HepG2 (cell line): ENCODE measurements at regions not wholly inside any gene's neighbourhood (a gene's known extent, or its start where the extent isn't known, plus 50 kb on each side); places are given as distances from the start of the nearest gene placed in this dataset.

Source experiments
- ATAC-seq: fragments of 200-7000 bp; cut with Tn5 transposase; 3 replicates; pipeline ENCODE4 v1.9.1; 2020; ENCODE audit warnings: mild to moderate bottlenecking, moderate library complexity
- BruUV-seq: library from RNA; stranded (reverse); fragments of 400-500 nt; replicated peaks from 2 replicates; lab custom pipeline; 2021; lab: Mats Ljungman, UMichigan
- CTCF ChIA-PET: fragments of 300-600 bp; formaldehyde crosslinking; extraction: SDS; loops from one replicate; lab custom pipeline; 2021; ENCODE audit warnings: low total read pairs, inconsistent platforms, low intra/inter-chr PET ratio; lab: Yijun Ruan, JAX
- POLR2A ChIA-PET: fragments of 350-600 bp; sonication (Branson Sonifier 250); formaldehyde crosslinking; loops from one replicate; lab custom pipeline; 2020; ENCODE audit warnings: antibody characterized with exemption, inconsistent platforms; lab: Yijun Ruan, JAX
- DNase-seq: peaks from one replicate; pipeline ENCODE4 v3.0.0-alpha.2; 2015; ENCODE audit warnings: low spot score
- FAIRE-seq: peaks from 3 replicates; lab custom pipeline; 2011; peaks lifted over from hg19 to GRCh38; lab: Jason Lieb, UNC
- H2AFZ ChIP-seq: one replicate; pipeline ENCODE4 v1.6.1; 2011; ENCODE audit warnings: low read length, inconsistent platforms
- H3K27ac ChIP-seq: fragments of 300-600 bp; 3 replicates; pipeline ENCODE4 v1.8.0; 2011; ENCODE audit warnings: mixed run types, mild to moderate bottlenecking, mixed read lengths, low read length, inconsistent platforms; ENCODE audit not compliant: insufficient read depth; ENCODE audit errors: extremely low read length
- H3K27me3 ChIP-seq, 2 experiments: fragments of 200-600 bp in 1 of 2; 2 replicates in 1 of 2; 3 replicates in 1 of 2; pipeline versions ENCODE4 v1.6.0 to v1.8.0; 2011; ENCODE audit warnings: low read length in 2 of 2, mild to moderate bottlenecking in 2 of 2, moderate library complexity in 2 of 2, inconsistent platforms in 1 of 2; ENCODE audit not compliant: insufficient read depth in 2 of 2, control insufficient read depth in 1 of 2
- H3K36me3 ChIP-seq, 2 experiments: fragments of 200-600 bp in 1 of 2; replicated peaks in 1 of 2; 2 replicates in 1 of 2; 3 replicates in 1 of 2; pipeline versions ENCODE4 v1.5.1 to v1.8.0; 2011; ENCODE audit warnings: low read length in 2 of 2, inconsistent platforms in 1 of 2; ENCODE audit not compliant: insufficient read depth in 2 of 2, control insufficient read depth in 1 of 2
- H3K4me1 ChIP-seq: 2 replicates; pipeline ENCODE4 v1.5.1; 2012; ENCODE audit warnings: low read length, inconsistent platforms; ENCODE audit not compliant: insufficient read depth
- H3K4me2 ChIP-seq: 2 replicates; pipeline ENCODE4 v1.6.0; 2011; ENCODE audit warnings: low read depth, low read length, inconsistent platforms
- H3K4me3 ChIP-seq, 3 experiments: fragments of 200-600 bp in 1 of 3; sonication (generic), shearing (Covaris generic) in 1 of 3; replicated peaks in 1 of 3; 2 replicates each; pipeline ENCODE4 v1.5.1; 2011 to 2016; ENCODE audit warnings: low read length in 3 of 3, inconsistent platforms in 2 of 3, low read depth in 2 of 3, mild to moderate bottlenecking in 2 of 3, control low read depth in 1 of 3, mixed read lengths in 1 of 3; ENCODE audit not compliant: insufficient read depth in 1 of 3
- H3K79me2 ChIP-seq: one replicate; pipeline ENCODE4 v1.6.1; 2011; ENCODE audit warnings: low read length, inconsistent platforms; ENCODE audit not compliant: insufficient read depth
- H3K9ac ChIP-seq: 2 replicates; pipeline ENCODE4 v1.6.0; 2011; ENCODE audit warnings: mild to moderate bottlenecking, low read depth, low read length, inconsistent platforms; ENCODE audit not compliant: insufficient read depth
- H3K9me3 ChIP-seq: 2 replicates; pipeline ENCODE4 v1.5.1; 2012; ENCODE audit warnings: mild to moderate bottlenecking, low read length
- H4K20me1 ChIP-seq: 2 replicates; pipeline ENCODE4 v1.6.0; 2011; ENCODE audit warnings: inconsistent platforms, mild to moderate bottlenecking, low read length, moderate library complexity; ENCODE audit not compliant: insufficient read depth
- CAMTA2 ChIP-seq: sonication (generic); formaldehyde crosslinking; IDR thresholded peaks from 2 replicates; pipeline ENCODE4 v1.4.0; 2020; ENCODE audit warnings: mild to moderate bottlenecking, missing genetic modification reagents, borderline replicate concordance
- DNMT1 ChIP-seq: sonication (generic); formaldehyde crosslinking; IDR thresholded peaks from 2 replicates; pipeline ENCODE4 v1.5.1; 2020; ENCODE audit warnings: mild to moderate bottlenecking, missing genetic modification reagents
- HDAC2 ChIP-seq: sonication (generic); formaldehyde crosslinking; IDR thresholded peaks from 2 replicates; pipeline ENCODE4 v1.4.0; 2020; ENCODE audit warnings: missing genetic modification reagents
- HNRNPLL ChIP-seq: fragments of 200-400 bp; formaldehyde crosslinking; IDR thresholded peaks from 2 replicates; pipeline ENCODE4 v1.6.1; 2017; ENCODE audit warnings: mild to moderate bottlenecking, low read depth, low read length; ENCODE audit not compliant: poor library complexity, severe bottlenecking
- MYNN ChIP-seq: sonication (generic); formaldehyde crosslinking; IDR thresholded peaks from 2 replicates; pipeline ENCODE4 v1.4.0; 2020; ENCODE audit warnings: mild to moderate bottlenecking, low read depth, missing genetic modification reagents
- NFKBIZ ChIP-seq: IDR thresholded peaks from 2 replicates; pipeline ENCODE4 v1.6.1; 2018; ENCODE audit warnings: missing genetic modification reagents, missing compliant biosample characterization
- PBX2 ChIP-seq: IDR thresholded peaks from 2 replicates; pipeline ENCODE4 v1.6.1; 2016; ENCODE audit warnings: control low read depth
- STAG1 ChIP-seq: sonication (generic); formaldehyde crosslinking; IDR thresholded peaks from 2 replicates; pipeline ENCODE4 v1.4.0; 2020; ENCODE audit warnings: missing genetic modification reagents
- TOPORS ChIP-seq: sonication (generic); formaldehyde crosslinking; IDR thresholded peaks from 2 replicates; pipeline ENCODE4 v1.8.0; 2023; ENCODE audit warnings: mild to moderate bottlenecking, missing genetic modification reagents
- ZNF512 ChIP-seq: sonication (generic); formaldehyde crosslinking; IDR thresholded peaks from 2 replicates; pipeline ENCODE4 v1.4.0; 2020; ENCODE audit warnings: mild to moderate bottlenecking, missing genetic modification reagents
- ZNF543 ChIP-seq: sonication (generic); formaldehyde crosslinking; IDR thresholded peaks from 2 replicates; pipeline ENCODE4 v1.4.0; 2020; ENCODE audit warnings: mild to moderate bottlenecking, missing genetic modification reagents
- ZNF549 ChIP-seq: sonication (generic); formaldehyde crosslinking; IDR thresholded peaks from 2 replicates; pipeline ENCODE4 v1.5.0; 2020; ENCODE audit warnings: missing genetic modification reagents
- ZNF616 ChIP-seq: sonication (generic); formaldehyde crosslinking; IDR thresholded peaks from 2 replicates; pipeline ENCODE4 v1.5.0; 2020; ENCODE audit warnings: low read depth, mild to moderate bottlenecking, missing genetic modification reagents
- ZNF674 ChIP-seq: sonication (generic); formaldehyde crosslinking; IDR thresholded peaks from 2 replicates; pipeline ENCODE4 v1.5.0; 2020; ENCODE audit warnings: low read depth, mild to moderate bottlenecking, missing genetic modification reagents
- ZNF768 ChIP-seq: sonication (generic); formaldehyde crosslinking; IDR thresholded peaks from 2 replicates; pipeline ENCODE4 v1.4.0; 2020; ENCODE audit warnings: missing genetic modification reagents
- ZNF839 ChIP-seq: sonication (generic); formaldehyde crosslinking; IDR thresholded peaks from 2 replicates; pipeline ENCODE4 v1.4.0; 2020; ENCODE audit warnings: missing genetic modification reagents, mild to moderate bottlenecking, borderline replicate concordance
- WGBS: methylation state at CpG from one replicate; pipeline ENCODE4 v1.1.6; 2017; ENCODE audit warnings: low lambda C conversion rate; 5-methylcytosine and 5-hydroxymethylcytosine counted together
- in situ Hi-C: cut with HindIII; loops from 2 replicates; pipeline ENCODE4 v1.10.0; 2017; ENCODE audit warnings: low pct_unique_long_range_greater_than_20kb; ENCODE audit not compliant: extremely low pct_ligation_motif_present
- intact Hi-C: fragments of 100-400 bp; cut with micrococcal nuclease; formaldehyde crosslinking; loops from one replicate; pipeline ENCODE4 v1.10.0; 2022; ENCODE audit not compliant: unreplicated experiment
- TF ChIP-seq, protein P1 (sequence below): sonication (generic); formaldehyde crosslinking; conservative IDR thresholded peaks from 2 replicates; pipeline ENCODE4 v1.4.0; 2020; ENCODE audit warnings: missing genetic modification reagents

GRCh38 chr12:58204071-58204470, 262.7 kb downstream of the ATP23 start:
- ChIA-PET POLR2A (no interaction called here), CTCF (no interaction called here)
- no peak overlapping the region for H3K4me3 ChIP-seq
- H3K36me3 ChIP-seq: no peaks in the 10 kb centered on the region
- H3K27me3 ChIP-seq: peaks cover 0 to 5% of the 10 kb centered on the region in 2 experiments; a peak in 1 of 5 replicates
- no peaks in the 10 kb centered on the region for H3K79me2 ChIP-seq
- no peak for FAIRE-seq
- H2AFZ ChIP-seq: no peak overlapping the region
- intact Hi-C loops (no loop called here), in situ Hi-C loops (no loop called here)
- no peak for DNase-seq
- no peak overlapping the region for H3K4me2 ChIP-seq
- no peak for ATAC-seq
- H4K20me1 ChIP-seq: no peaks in the 10 kb centered on the region
- H3K4me1 ChIP-seq: no peaks in the 10 kb centered on the region
- no peaks in the 10 kb centered on the region for H3K9me3 ChIP-seq
- H3K27ac ChIP-seq: no peak overlapping the region
- no TSS peak for BruUV-seq
- 0% methylated on average over 1 of the region's 1 CpG for WGBS
- H3K9ac ChIP-seq: no peak overlapping the region
- no peak for TF ChIP-seq HDAC2 (CRISPR knock-in tag)
- TF ChIP-seq ZNF616 (CRISPR knock-in tag): no peak
- no peak for TF ChIP-seq MYNN (CRISPR knock-in tag)
- no peak for TF ChIP-seq STAG1 (CRISPR knock-in tag)
- no peak for TF ChIP-seq ZNF543
- no peak for TF ChIP-seq ZNF674 (CRISPR knock-in tag)
- no peak for TF ChIP-seq ZNF512 (CRISPR knock-in tag)
- TF ChIP-seq, protein P1, sequence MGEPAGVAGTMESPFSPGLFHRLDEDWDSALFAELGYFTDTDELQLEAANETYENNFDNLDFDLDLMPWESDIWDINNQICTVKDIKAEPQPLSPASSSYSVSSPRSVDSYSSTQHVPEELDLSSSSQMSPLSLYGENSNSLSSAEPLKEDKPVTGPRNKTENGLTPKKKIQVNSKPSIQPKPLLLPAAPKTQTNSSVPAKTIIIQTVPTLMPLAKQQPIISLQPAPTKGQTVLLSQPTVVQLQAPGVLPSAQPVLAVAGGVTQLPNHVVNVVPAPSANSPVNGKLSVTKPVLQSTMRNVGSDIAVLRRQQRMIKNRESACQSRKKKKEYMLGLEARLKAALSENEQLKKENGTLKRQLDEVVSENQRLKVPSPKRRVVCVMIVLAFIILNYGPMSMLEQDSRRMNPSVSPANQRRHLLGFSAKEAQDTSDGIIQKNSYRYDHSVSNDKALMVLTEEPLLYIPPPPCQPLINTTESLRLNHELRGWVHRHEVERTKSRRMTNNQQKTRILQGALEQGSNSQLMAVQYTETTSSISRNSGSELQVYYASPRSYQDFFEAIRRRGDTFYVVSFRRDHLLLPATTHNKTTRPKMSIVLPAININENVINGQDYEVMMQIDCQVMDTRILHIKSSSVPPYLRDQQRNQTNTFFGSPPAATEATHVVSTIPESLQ (CRISPR knock-in tag): no peak
- no peak for TF ChIP-seq PBX2
- TF ChIP-seq DNMT1 (CRISPR knock-in tag): no peak
- TF ChIP-seq CAMTA2 (CRISPR knock-in tag): no peak
- no peak for TF ChIP-seq ZNF839 (CRISPR knock-in tag)
- no peak for TF ChIP-seq ZNF549 (CRISPR knock-in tag)
- TF ChIP-seq TOPORS (CRISPR knock-in tag): no peak
- TF ChIP-seq HNRNPLL: no peak
- TF ChIP-seq NFKBIZ (CRISPR knock-in tag): no peak
- TF ChIP-seq ZNF768 (CRISPR knock-in tag): no peak
